ENCODE measurements at regions not wholly inside any gene's neighbourhood (a gene's known extent, or its start where the extent isn't known, plus 50 kb on each side); places are given as distances from the start of the nearest gene placed in this dataset.

DNA sequence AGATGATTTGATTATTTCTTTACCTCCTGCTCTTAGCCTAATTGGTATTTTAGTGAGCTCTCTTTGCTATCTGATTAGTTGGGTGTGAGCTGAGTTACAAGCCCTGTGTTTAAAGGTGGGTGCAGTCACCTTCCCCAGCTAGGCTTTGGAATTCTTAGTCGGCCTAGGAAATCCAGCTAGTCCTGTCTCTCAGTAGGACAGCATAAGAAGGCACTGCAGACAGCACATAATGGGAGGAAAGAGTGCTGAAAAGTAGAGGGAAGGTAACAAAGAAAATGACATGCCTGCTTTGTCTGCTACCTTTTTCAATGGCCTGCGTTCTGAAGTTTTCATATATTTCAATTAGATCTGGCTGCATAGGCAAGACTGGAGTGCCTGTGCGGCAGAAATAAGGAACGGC is 1794.0 kb upstream of the CELF4 start:
- Histone ChIP-seq H3K27me3 (no peaks in the 10 kb centered on the region), H3K4me3 (no peak overlapping the region), H3K27ac (no peak overlapping the region), H3K9me3 (no peaks in the 10 kb centered on the region), H3K36me3 (no peaks in the 10 kb centered on the region), H3K4me1 (no peaks in the 10 kb centered on the region)
- no peak for TF ChIP-seq CTCF (IDR thresholded peaks at IDR 0.05)
- no peak for TF ChIP-seq POLR2A (IDR thresholded peaks at IDR 0.05)
- no peak for TF ChIP-seq EP300 (IDR thresholded peaks at IDR 0.05)
- DNase-seq (ENCODE audit: low spot score in 2 of 2), result no peak
- WGBS, 2 donors, result 88 to 89% methylated on average over 4 of the region's 4 CpGs

GRCh38 chr18:39350945-39351344 is 1785.3 kb upstream of the CELF4 start:
- no peaks in the 10 kb centered on the region for H3K4me1 ChIP-seq
- H3K27me3 ChIP-seq, result peaks cover 0 to 2% of the 10 kb centered on the region in 2 donors
- H3K27ac ChIP-seq, result no peak overlapping the region
- TF ChIP-seq CTCF (IDR thresholded peaks at IDR 0.05), result no peak
- no peak for TF ChIP-seq EP300 (IDR thresholded peaks at IDR 0.05)
- TF ChIP-seq POLR2A (IDR thresholded peaks at IDR 0.05), result no peak
- no peak overlapping the region for H3K4me3 ChIP-seq
- 83% methylated on average over 2 of the region's 2 CpGs for WGBS, 2 donors
- DNase-seq (ENCODE audit: low spot score in 2 of 2), result no peak
- no peaks in the 10 kb centered on the region for H3K9me3 ChIP-seq
- no peaks in the 10 kb centered on the region for H3K36me3 ChIP-seq

DNA sequence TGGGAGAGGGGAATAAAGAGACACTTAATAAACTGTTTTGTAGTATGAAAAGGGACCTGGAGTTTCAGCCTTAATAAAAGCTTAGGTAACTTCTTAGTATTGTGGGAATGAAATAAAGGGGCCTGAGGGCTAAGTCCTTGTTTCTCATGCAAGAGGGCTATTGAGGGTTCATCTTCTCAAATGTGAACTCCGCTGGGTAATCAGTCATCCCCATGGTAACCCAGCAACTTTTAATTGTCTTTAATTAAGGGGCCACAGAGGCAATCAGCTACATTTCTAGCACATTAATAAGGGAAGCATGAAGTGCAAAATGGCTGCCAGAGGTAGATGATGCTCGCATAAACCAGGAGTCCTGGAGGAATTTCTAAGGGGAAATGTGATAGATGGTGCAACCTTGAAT is 1784.2 kb upstream of the CELF4 start:
- Histone ChIP-seq H3K4me1 (no peaks in the 10 kb centered on the region), H3K4me3 (no peak overlapping the region), H3K27me3 (peaks cover 0 to 2% of the 10 kb centered on the region in 2 donors), H3K9me3 (no peaks in the 10 kb centered on the region), H3K27ac (no peak overlapping the region), H3K36me3 (no peaks in the 10 kb centered on the region)
- 79 to 91% methylated on average over 2 of the region's 2 CpGs for WGBS, 2 donors
- TF ChIP-seq EP300 (IDR thresholded peaks at IDR 0.05) (no peak), CTCF (IDR thresholded peaks at IDR 0.05) (no peak), POLR2A (IDR thresholded peaks at IDR 0.05) (no peak)
- no peak for DNase-seq (ENCODE audit: low spot score in 2 of 2)

DNA sequence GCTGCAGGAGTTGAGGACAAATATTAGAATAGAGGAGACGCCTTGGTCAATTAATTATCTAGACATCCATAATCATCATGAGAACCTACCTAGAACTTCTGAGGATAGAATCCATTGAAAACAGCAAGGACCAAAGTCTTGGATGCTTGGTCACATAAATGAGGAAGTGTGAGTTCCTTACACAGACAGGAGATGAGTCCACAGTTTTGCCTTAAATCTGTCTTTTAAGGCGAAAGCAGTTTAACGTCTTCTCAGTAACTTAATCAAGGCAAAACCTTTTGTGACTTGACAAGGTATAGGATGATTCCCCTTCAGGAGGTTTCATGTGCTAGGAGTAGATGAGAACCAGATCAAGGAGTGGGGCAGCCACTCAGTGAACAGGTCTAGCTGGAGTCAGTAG is 1783.2 kb upstream of the CELF4 start:
- DNase-seq (ENCODE audit: low spot score in 2 of 2), result no peak
- Histone ChIP-seq H3K27me3 (peaks cover 0 to under 1% of the 10 kb centered on the region in 2 donors), H3K4me1 (no peaks in the 10 kb centered on the region), H3K27ac (no peak overlapping the region), H3K36me3 (no peaks in the 10 kb centered on the region), H3K4me3 (no peak overlapping the region), H3K9me3 (no peaks in the 10 kb centered on the region)
- TF ChIP-seq POLR2A (IDR thresholded peaks at IDR 0.05), result no peak
- no peak for TF ChIP-seq EP300 (IDR thresholded peaks at IDR 0.05)
- no peak for TF ChIP-seq CTCF (IDR thresholded peaks at IDR 0.05)
- 84 to 85% methylated on average over 3 of the region's 3 CpGs for WGBS, 2 donors

DNA sequence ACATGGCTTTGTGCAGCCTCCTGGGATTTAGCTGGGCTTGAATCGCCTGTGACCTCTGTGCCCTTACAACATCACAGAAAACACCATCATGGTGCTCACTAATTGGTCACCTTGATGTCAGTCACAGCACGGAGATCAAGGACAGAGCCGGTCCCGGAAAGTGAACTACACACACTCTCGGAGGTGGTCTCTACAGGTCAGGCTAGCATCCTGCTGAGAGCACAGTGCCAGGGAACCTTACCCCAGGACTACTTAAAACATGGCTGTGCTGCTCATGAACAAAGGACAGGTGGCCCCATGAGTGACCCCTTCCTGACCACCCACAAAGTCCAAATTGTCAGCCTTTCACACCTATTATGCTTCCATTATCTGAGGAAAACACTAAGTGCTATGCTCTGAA is 1782.1 kb upstream of the CELF4 start:
- Histone ChIP-seq H3K9me3 (no peaks in the 10 kb centered on the region), H3K4me1 (no peaks in the 10 kb centered on the region), H3K36me3 (no peaks in the 10 kb centered on the region), H3K27me3 (no peaks in the 10 kb centered on the region), H3K4me3 (no peak overlapping the region), H3K27ac (no peak overlapping the region)
- WGBS, 2 donors, result 54 to 61% methylated on average over 5 of the region's 5 CpGs
- no peak for TF ChIP-seq POLR2A (IDR thresholded peaks at IDR 0.05)
- no peak for DNase-seq (ENCODE audit: low spot score in 2 of 2)

DNA sequence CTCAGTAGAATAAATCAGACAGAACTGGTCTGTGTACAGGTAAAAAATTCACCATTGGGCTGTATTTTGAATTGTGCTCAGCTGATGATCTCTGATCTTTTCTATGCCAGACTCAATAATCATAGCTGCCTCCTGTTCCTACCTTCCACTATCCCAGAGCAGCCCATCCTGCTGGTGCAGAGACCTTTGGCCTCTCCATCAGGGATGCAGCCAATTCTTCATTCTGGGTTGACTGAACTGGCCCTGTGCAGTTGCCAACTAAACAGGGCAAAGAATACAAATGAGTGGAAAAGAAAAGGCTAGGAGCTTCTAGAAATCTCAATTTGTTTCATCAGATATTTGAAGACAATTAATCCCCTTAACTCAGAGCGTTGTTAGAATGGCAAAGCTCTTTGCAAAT is 1781.3 kb upstream of the CELF4 start:
- Histone ChIP-seq H3K9me3 (no peaks in the 10 kb centered on the region), H3K27me3 (no peaks in the 10 kb centered on the region), H3K4me3 (no peak overlapping the region), H3K27ac (no peak overlapping the region), H3K36me3 (no peaks in the 10 kb centered on the region), H3K4me1 (no peaks in the 10 kb centered on the region)
- TF ChIP-seq POLR2A (IDR thresholded peaks at IDR 0.05) (no peak), CTCF (IDR thresholded peaks at IDR 0.05) (no peak), EP300 (IDR thresholded peaks at IDR 0.05) (no peak)
- WGBS, 2 donors, result 96 to 97% methylated on average over 1 of the region's 1 CpG
- DNase-seq (ENCODE audit: low spot score in 2 of 2), result no peak
